HEK293 (cell line): ENCODE measurements at regions not wholly inside any gene's neighbourhood (a gene's known extent, or its start where the extent isn't known, plus 50 kb on each side); places are given as distances from the start of the nearest gene placed in this dataset.

Experiments
- CTCF ChIA-PET: fragments of 350-600 bp; formaldehyde crosslinking; extraction: SDS; loops from one replicate; lab custom pipeline; 2021; ENCODE audit warnings: antibody characterized with exemption; lab: Yijun Ruan, JAX
- POLR2A ChIA-PET: fragments of 300-600 bp; formaldehyde crosslinking; extraction: SDS; loops from one replicate; lab custom pipeline; 2020; ENCODE audit warnings: antibody characterized with exemption, inconsistent platforms; lab: Yijun Ruan, JAX
- H3K27ac ChIP-seq: fragments of 200-500 bp; sonication (Bioruptor generic); 2 replicates; pipeline ENCODE4 v1.5.1; 2014; ENCODE audit warnings: low read depth, low read length, control low read depth, inconsistent platforms; ENCODE audit errors: extremely low read depth
- H3K36me3 ChIP-seq, 2 experiments: fragments of 200-500 bp in 1 of 2; sonication (Bioruptor generic) in 1 of 2; 1 replicate in 1 of 2; 2 replicates in 1 of 2; pipeline ENCODE4 v1.5.1; 2014 to 2017; ENCODE audit warnings: inconsistent platforms in 2 of 2, low read length in 2 of 2; ENCODE audit not compliant: control insufficient read depth in 2 of 2, insufficient read depth in 1 of 2
- H3K4me1 ChIP-seq: fragments of 200-500 bp; sonication (Bioruptor generic); 2 replicates; pipeline ENCODE4 v1.5.1; 2014; ENCODE audit warnings: mild to moderate bottlenecking, low read length, inconsistent platforms; ENCODE audit not compliant: control insufficient read depth, insufficient read depth
- H3K4me3 ChIP-seq: 2 replicates; pipeline ENCODE4 v1.5.1; 2011; ENCODE audit warnings: low read depth, mild to moderate bottlenecking, control low read depth, low read length, moderate library complexity
- H3K9me3 ChIP-seq: fragments of 200-500 bp; sonication (Bioruptor generic); 2 replicates; pipeline ENCODE4 v1.5.1; 2014; ENCODE audit warnings: low read depth, low read length, inconsistent platforms; ENCODE audit not compliant: control insufficient read depth, insufficient read depth
- HOXC10 ChIP-seq: sonication (generic); formaldehyde crosslinking; IDR thresholded peaks from 2 replicates; pipeline ENCODE4 v1.8.1; 2023; ENCODE audit warnings: mild to moderate bottlenecking, missing genetic modification reagents
- KLF1 ChIP-seq: fragments of 450-650 bp; formaldehyde crosslinking; IDR thresholded peaks from 2 replicates; pipeline ENCODE4 v1.5.1; 2016; ENCODE audit warnings: missing biosample characterization, missing genetic modification characterization
- MYNN ChIP-seq: fragments of 450-650 bp; formaldehyde crosslinking; IDR thresholded peaks from 2 replicates; pipeline ENCODE4 v1.5.1; 2016; ENCODE audit warnings: missing biosample characterization, missing genetic modification characterization, borderline replicate concordance
- PRDM6 ChIP-seq: fragments of 450-650 bp; formaldehyde crosslinking; IDR thresholded peaks from 2 replicates; pipeline ENCODE4 v1.5.1; 2017; ENCODE audit warnings: missing biosample characterization, missing genetic modification characterization
- SALL2 ChIP-seq: fragments of 450-650 bp; formaldehyde crosslinking; IDR thresholded peaks from 2 replicates; pipeline ENCODE4 v1.5.0; 2017; ENCODE audit warnings: missing biosample characterization, mild to moderate bottlenecking, missing genetic modification characterization, borderline replicate concordance
- SP2 ChIP-seq: fragments of 450-650 bp; formaldehyde crosslinking; IDR thresholded peaks from 2 replicates; pipeline ENCODE4 v1.5.1; 2016; ENCODE audit warnings: missing biosample characterization, missing genetic modification characterization
- ZBTB11 ChIP-seq: fragments of 450-650 bp; formaldehyde crosslinking; conservative IDR thresholded peaks from 2 replicates; pipeline ENCODE4 v1.5.1; 2016; ENCODE audit warnings: low read depth, missing biosample characterization, missing genetic modification characterization
- ZBTB26 ChIP-seq: fragments of 450-650 bp; formaldehyde crosslinking; optimal IDR thresholded peaks from 2 replicates; pipeline ENCODE3; 2016; ENCODE audit warnings: missing biosample characterization, mild to moderate bottlenecking, missing genetic modification characterization
- ZBTB8A ChIP-seq: fragments of 450-650 bp; formaldehyde crosslinking; IDR thresholded peaks from 2 replicates; pipeline ENCODE4 v1.5.1; 2016; ENCODE audit warnings: missing biosample characterization, missing genetic modification characterization
- ZFHX2 ChIP-seq: fragments of 450-650 bp; formaldehyde crosslinking; conservative IDR thresholded peaks from 2 replicates; pipeline ENCODE4 v1.5.1; 2016; ENCODE audit warnings: missing biosample characterization, missing genetic modification characterization
- ZIC2 ChIP-seq: fragments of 450-650 bp; formaldehyde crosslinking; IDR thresholded peaks from 2 replicates; pipeline ENCODE4 v1.5.1; 2016; ENCODE audit warnings: missing biosample characterization, missing genetic modification characterization
- ZNF18 ChIP-seq: fragments of 450-650 bp; formaldehyde crosslinking; IDR thresholded peaks from 2 replicates; pipeline ENCODE4 v1.5.1; 2016; ENCODE audit warnings: missing biosample characterization, missing genetic modification characterization
- ZNF221 ChIP-seq: fragments of 450-650 bp; formaldehyde crosslinking; IDR thresholded peaks from 2 replicates; pipeline ENCODE4 v1.5.1; 2017; ENCODE audit warnings: missing biosample characterization, missing genetic modification characterization, borderline replicate concordance
- ZNF248 ChIP-seq: fragments of 450-650 bp; formaldehyde crosslinking; IDR thresholded peaks from 2 replicates; pipeline ENCODE4 v1.5.1; 2017; ENCODE audit warnings: missing biosample characterization, missing genetic modification characterization
- ZNF404 ChIP-seq: fragments of 450-650 bp; formaldehyde crosslinking; IDR thresholded peaks from 2 replicates; pipeline ENCODE4 v1.5.1; 2017; ENCODE audit warnings: missing biosample characterization, missing genetic modification characterization
- ZNF426 ChIP-seq: fragments of 450-650 bp; formaldehyde crosslinking; IDR thresholded peaks from 2 replicates; pipeline ENCODE4 v1.5.1; 2017; ENCODE audit warnings: missing biosample characterization, missing genetic modification characterization, mild to moderate bottlenecking, inconsistent platforms, moderate library complexity
- ZNF433 ChIP-seq: fragments of 450-650 bp; formaldehyde crosslinking; IDR thresholded peaks from 2 replicates; pipeline ENCODE4 v1.5.1; 2016; ENCODE audit warnings: missing biosample characterization, missing genetic modification characterization, low read depth
- ZNF518A ChIP-seq: fragments of 450-650 bp; formaldehyde crosslinking; conservative IDR thresholded peaks from 2 replicates; pipeline ENCODE4 v1.5.1; 2016; ENCODE audit warnings: low read depth, missing biosample characterization, missing genetic modification characterization
- ZNF621 ChIP-seq: fragments of 450-650 bp; formaldehyde crosslinking; IDR thresholded peaks from 2 replicates; pipeline ENCODE4 v1.5.1; 2017; ENCODE audit warnings: missing biosample characterization, missing genetic modification characterization
- ZNF654 ChIP-seq: fragments of 450-650 bp; formaldehyde crosslinking; IDR thresholded peaks from 2 replicates; pipeline ENCODE4 v1.5.1; 2016; ENCODE audit warnings: low read depth, missing biosample characterization, missing genetic modification characterization
- ZNF664 ChIP-seq: fragments of 450-650 bp; formaldehyde crosslinking; IDR thresholded peaks from 2 replicates; pipeline ENCODE4 v1.5.1; 2016; ENCODE audit warnings: missing biosample characterization, missing genetic modification characterization
- ZNF76 ChIP-seq: fragments of 450-650 bp; formaldehyde crosslinking; IDR thresholded peaks from 2 replicates; pipeline ENCODE4; 2016; ENCODE audit warnings: low read depth, missing biosample characterization, missing genetic modification characterization, borderline replicate concordance
- ZNF837 ChIP-seq: fragments of 450-650 bp; formaldehyde crosslinking; IDR thresholded peaks from 2 replicates; pipeline ENCODE4 v1.5.1; 2016; ENCODE audit warnings: missing biosample characterization, missing genetic modification characterization

GRCh38 chr4:59615316-59615715 lies 1584.8 kb upstream of the ADGRL3 start:
- POLR2A ChIA-PET = no interaction called here
- Histone ChIP-seq H3K9me3 (no peaks in the 10 kb centered on the region), H3K4me1 (no peaks in the 10 kb centered on the region), H3K27ac (no peak overlapping the region), H3K36me3 (no peaks in the 10 kb centered on the region), H3K4me3 (no peak overlapping the region)
- no peak for TF ChIP-seq HOXC10 (CRISPR knock-in tag)
- TF ChIP-seq ZNF837 (tag by site-specific recombination) = no peak
- TF ChIP-seq ZNF433 (tag by site-specific recombination) = no peak
- TF ChIP-seq ZFHX2 (tag by site-specific recombination) = no peak
- no peak for TF ChIP-seq PRDM6 (tag by site-specific recombination)
- no peak for TF ChIP-seq ZNF664 (tag by site-specific recombination)
- TF ChIP-seq ZNF221 (tag by site-specific recombination) = no peak
- TF ChIP-seq ZBTB11 (tag by site-specific recombination) = no peak
- TF ChIP-seq ZNF518A (tag by site-specific recombination) = no peak
- TF ChIP-seq ZNF248 (tag by site-specific recombination) = no peak
- CTCF ChIA-PET = no interaction called here

- Histone ChIP-seq H3K9me3 (no peaks in the 10 kb centered on the region), H3K4me3 (no peak overlapping the region), H3K36me3 (no peaks in the 10 kb centered on the region), H3K4me1 (no peaks in the 10 kb centered on the region), H3K27ac (no peak overlapping the region)
- ChIA-PET POLR2A (no interaction called here), CTCF (no interaction called here)
- no peak for TF ChIP-seq KLF1 (tag by site-specific recombination)
- TF ChIP-seq ZNF426 (tag by site-specific recombination) = no peak
- no peak for TF ChIP-seq SALL2 (tag by site-specific recombination)
- no peak for TF ChIP-seq ZIC2
- TF ChIP-seq ZNF654 (tag by site-specific recombination) = no peak
- TF ChIP-seq SP2 (tag by site-specific recombination) = no peak
- TF ChIP-seq ZNF76 = no peak
- no peak for TF ChIP-seq ZBTB26 (tag by site-specific recombination)
- TF ChIP-seq ZNF404 (tag by site-specific recombination) = no peak
- no peak for TF ChIP-seq MYNN (tag by site-specific recombination)
- TF ChIP-seq ZNF621 = no peak
- TF ChIP-seq ZBTB8A = no peak
- TF ChIP-seq ZNF18 (tag by site-specific recombination) = no peak
- no peak for TF ChIP-seq HOXC10 (CRISPR knock-in tag)
Observed at GRCh38 chr4:59629348-59629747, 1570.8 kb upstream of the ADGRL3 start.
